ENCODE measurements at regions not wholly inside any gene's neighbourhood (a gene's known extent, or its start where the extent isn't known, plus 50 kb on each side); places are given as distances from the start of the nearest gene placed in this dataset.

- peak; percentile 80 to 84 for DNase-seq
These were observed 379.6 kb downstream of the LRIG3 start for GRCh38 chr12:58540480-58541299.

- DNase-seq = no peak
These were observed 379.0 kb downstream of the LRIG3 start for GRCh38 chr12:58541300-58541690.

GRCh38 chr12:58544281-58544680, 376.0 kb downstream of the LRIG3 start:
- no peak for DNase-seq

GRCh38 chr12:58547217-58547616, 373.1 kb downstream of the LRIG3 start:
- DNase-seq = no peak

GRCh38 chr12:58548801-58549200, 371.5 kb downstream of the LRIG3 start:
- DNase-seq = no peak

- no peak for DNase-seq
These were observed 365.7 kb downstream of the LRIG3 start for GRCh38 chr12:58554522-58555157.

GRCh38 chr12:58557171-58557570, 363.1 kb downstream of the LRIG3 start:
- DNase-seq = no peak

GRCh38 chr12:58557661-58558060, 362.6 kb downstream of the LRIG3 start:
- DNase-seq = no peak

GRCh38 chr12:58563621-58564020, 356.7 kb downstream of the LRIG3 start:
- DNase-seq = no peak

- DNase-seq = no peak
These were observed 355.6 kb downstream of the LRIG3 start for GRCh38 chr12:58564721-58565120.

- DNase-seq = no peak
These were observed 353.7 kb downstream of the LRIG3 start for GRCh38 chr12:58566599-58566998.

- DNase-seq = no peak
These were observed 353.1 kb downstream of the LRIG3 start for GRCh38 chr12:58567189-58567588.

- DNase-seq = no peak
These were observed 349.9 kb downstream of the LRIG3 start for GRCh38 chr12:58570411-58570810.

GRCh38 chr12:58575256-58575655, 345.0 kb downstream of the LRIG3 start:
- peak; percentile 84 to 89 for DNase-seq

GRCh38 chr12:58576081-58576480, 344.2 kb downstream of the LRIG3 start:
- DNase-seq = no peak

GRCh38 chr12:58576916-58577315, 343.4 kb downstream of the LRIG3 start:
- DNase-seq = no peak

GRCh38 chr12:58580095-58580494, 340.2 kb downstream of the LRIG3 start:
- no peak for DNase-seq

GRCh38 chr12:58583529-58583928, 336.8 kb downstream of the LRIG3 start:
- DNase-seq = no peak

- DNase-seq = no peak
These were observed 336.4 kb downstream of the LRIG3 start for GRCh38 chr12:58583940-58584339.

GRCh38 chr12:58584880-58585279, 335.4 kb downstream of the LRIG3 start:
- DNase-seq = no peak

- DNase-seq = no peak
These were observed 333.5 kb downstream of the LRIG3 start for GRCh38 chr12:58586762-58587161.

- no peak for DNase-seq
These were observed 331.5 kb downstream of the LRIG3 start for GRCh38 chr12:58588770-58589169.

GRCh38 chr12:58592475-58593207, 327.7 kb downstream of the LRIG3 start:
- DNase-seq = no peak

All from Kasumi-1 (cell line).